GM21786 (cell line): ENCODE measurements at regions not wholly inside any gene's neighbourhood (a gene's known extent, or its start where the extent isn't known, plus 50 kb on each side); places are given as distances from the start of the nearest gene placed in this dataset.

ENCODE experiments used
- ATAC-seq: cut with Tn5 transposase; IDR thresholded peaks from one replicate; pipeline ENCODE4 v1.9.1; 2021; ENCODE audit not compliant: unreplicated experiment

GRCh38 chr13:107767119-107767518 lies 448.2 kb downstream of the LIG4 start:
- no peak for ATAC-seq

- no peak for ATAC-seq
These were observed 449.5 kb downstream of the LIG4 start for GRCh38 chr13:107765724-107766401.

DNA sequence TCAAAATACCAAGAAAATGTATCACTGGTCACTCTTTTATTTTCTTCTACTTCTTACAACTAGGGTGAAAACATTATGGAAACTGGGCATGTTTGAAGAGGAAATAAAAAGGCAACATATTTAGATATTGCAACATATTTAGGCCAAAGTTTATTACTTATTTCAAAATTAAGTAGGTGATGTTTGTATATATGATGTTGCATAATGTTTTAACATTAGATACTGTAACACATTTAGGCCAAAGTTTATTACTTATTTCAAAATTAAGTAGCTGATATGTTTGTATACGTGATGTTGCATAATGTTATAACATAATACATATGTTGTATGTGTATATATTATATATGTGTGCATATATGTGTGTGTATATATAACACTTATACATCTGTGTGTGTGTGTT lies 451.3 kb downstream of the LIG4 start:
- no peak for ATAC-seq

GRCh38 chr13:107753748-107754147 lies 461.6 kb downstream of the LIG4 start:
- ATAC-seq = no peak

- ATAC-seq = no peak
These were observed 462.0 kb downstream of the LIG4 start for GRCh38 chr13:107753291-107753690.

DNA sequence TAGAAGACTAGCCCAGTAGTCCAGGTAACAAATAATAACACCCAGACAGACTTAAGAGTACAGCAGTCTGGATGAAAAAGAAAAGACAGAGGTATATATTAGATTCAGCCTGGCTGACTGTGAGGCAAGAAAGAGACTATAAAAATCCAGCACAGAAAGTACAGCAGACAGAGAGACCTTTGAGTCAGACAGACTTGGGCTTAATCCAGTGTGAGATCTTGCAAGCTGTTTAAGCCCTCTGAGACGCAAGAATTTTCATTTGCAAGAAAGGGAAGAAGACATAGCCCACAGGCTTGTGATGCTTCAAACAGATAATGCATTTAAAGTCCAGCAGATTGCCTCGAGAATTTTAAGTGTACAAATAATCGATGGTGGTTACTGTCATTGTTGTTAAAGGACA lies 471.4 kb downstream of the LIG4 start:
- ATAC-seq = no peak

GRCh38 chr13:107743526-107743925 lies 471.8 kb downstream of the LIG4 start:
- ATAC-seq = no peak

- no peak for ATAC-seq
These were observed 472.2 kb downstream of the LIG4 start for GRCh38 chr13:107743100-107743499.

- ATAC-seq = no peak
These were observed 472.8 kb downstream of the LIG4 start for GRCh38 chr13:107742544-107742943.

DNA sequence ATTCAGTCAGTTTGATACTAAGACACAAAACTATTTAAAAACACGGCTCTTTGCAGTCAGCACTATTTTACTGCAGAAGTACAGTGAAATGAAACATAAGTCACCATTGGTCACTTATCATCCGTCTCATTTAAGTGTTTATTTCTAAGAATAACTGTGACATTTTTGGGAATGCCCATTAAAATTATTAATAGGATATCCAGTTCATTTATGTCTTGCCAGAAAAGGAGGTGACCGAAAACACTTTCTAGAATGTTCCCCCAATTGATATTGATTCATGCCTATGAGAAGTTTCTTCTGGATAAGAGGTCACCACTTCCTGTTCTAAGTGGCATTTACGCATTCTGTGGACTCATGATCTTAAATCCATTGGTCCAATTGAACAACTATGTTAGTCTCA lies 477.3 kb downstream of the LIG4 start:
- no peak for ATAC-seq

DNA sequence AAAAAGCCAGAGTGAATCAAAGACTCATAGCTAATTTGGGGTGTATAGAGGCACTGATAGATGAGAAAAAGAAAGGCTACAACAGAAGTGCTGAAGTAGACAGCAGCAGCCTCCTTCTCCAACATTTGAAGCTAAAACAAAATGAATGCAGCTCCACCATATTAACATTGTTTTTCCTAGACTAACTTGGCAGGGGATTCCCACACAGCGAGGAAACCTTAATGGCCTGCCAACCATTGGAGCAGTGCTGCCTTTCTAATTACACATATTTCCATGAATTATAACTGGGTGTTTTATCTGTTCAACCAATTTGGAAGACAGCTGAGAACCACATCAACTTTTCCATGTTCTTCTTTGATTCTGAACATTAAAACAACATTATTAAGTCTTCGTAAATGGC lies 478.6 kb downstream of the LIG4 start:
- no peak for ATAC-seq

DNA sequence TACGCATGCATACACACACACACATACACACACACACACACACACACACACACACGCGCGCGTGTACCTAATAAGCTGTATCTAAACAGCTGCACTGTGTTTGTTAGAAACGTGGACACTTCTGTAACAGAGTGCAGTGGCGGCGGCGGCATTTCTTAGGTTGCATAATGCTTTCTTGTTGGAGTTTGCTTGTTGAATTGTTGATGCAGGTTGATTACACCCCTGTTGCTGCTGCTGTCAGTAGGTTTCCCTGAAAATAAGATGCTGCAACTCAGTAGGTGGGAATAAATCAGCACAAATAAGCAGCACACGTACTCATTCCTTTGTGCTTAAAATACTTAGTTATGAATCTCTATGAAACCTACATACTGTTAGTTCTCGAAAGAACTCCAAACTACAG lies 479.2 kb downstream of the LIG4 start:
- ATAC-seq = no peak

DNA sequence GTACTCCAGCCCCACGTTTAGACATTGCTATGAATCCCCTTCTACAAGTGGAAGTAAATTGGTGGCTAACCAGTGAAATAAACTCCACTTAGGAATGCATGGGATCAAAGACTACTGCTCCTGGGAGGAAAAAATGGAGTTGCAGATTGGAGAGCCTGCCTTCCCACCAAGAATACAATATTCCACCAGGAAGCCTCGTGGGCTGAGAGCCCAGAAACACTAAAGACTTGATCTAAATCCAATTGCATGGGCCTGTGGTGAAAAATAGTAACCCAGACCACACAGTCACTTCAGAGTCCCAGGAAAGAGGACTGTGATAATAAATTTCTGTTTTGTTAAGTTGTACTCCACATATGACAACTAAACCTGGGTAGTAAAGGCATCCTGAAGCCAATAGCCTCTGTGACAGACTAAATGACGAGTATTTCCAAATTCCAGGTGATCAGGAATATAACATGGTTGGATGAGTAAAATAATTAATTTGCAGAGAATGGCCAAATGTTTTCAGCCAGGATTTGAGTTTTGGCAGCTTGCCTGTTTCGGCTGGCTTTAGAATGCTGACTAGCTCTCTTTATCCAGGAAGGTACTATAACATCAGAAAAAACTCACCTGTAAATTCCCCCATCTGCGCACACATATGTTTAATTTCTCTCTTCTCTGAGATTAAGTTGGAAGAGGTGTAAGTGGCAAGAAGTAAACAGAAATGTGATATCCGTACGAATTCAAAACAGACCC lies 480.3 kb downstream of the LIG4 start:
- no peak for ATAC-seq

DNA sequence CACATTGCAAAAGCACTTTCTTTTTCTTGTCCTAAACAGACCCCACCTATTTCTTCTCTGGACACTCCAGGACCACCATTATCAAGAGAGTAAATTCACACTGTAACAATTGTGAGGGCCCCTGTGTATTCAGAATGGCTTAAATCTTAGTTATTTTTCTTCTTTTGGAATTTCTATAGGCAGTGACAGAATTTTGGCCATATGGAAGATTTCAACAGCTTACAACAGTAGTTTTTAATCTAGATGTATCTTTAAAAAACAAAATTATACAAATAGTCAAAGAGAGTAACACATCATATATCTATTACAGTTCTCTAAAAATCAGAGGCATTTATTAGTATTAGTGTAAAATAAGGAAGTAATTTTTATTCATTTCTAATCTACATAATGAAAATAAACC lies 482.1 kb downstream of the LIG4 start:
- ATAC-seq = no peak

GRCh38 chr13:107730813-107731212 lies 484.5 kb downstream of the LIG4 start:
- ATAC-seq = no peak

GRCh38 chr13:107721125-107721869 lies 494.0 kb downstream of the LIG4 start:
- no peak for ATAC-seq

DNA sequence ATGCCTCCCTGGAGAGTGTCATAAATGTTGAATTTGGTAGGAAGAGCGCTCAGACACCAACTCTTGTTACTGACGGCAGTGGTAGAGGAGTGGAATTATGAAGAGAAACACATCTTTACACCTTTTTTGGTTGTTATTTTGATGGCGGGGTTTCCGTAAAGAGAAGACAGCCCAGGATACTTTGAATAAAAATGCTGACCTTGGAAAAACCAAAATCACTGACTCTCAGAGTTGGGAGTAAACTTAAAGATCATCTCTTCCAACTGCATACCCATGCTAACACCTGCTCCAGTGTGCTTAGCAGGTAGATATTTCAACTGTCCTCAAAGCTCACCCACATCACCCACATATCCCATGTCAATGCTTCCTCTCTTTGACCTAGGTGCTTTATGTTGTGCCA lies 498.6 kb downstream of the LIG4 start:
- ATAC-seq = no peak

- no peak for ATAC-seq
These were observed 499.1 kb downstream of the LIG4 start for GRCh38 chr13:107716241-107716640.

GRCh38 chr13:107715496-107715895 lies 499.8 kb downstream of the LIG4 start:
- no peak for ATAC-seq

DNA sequence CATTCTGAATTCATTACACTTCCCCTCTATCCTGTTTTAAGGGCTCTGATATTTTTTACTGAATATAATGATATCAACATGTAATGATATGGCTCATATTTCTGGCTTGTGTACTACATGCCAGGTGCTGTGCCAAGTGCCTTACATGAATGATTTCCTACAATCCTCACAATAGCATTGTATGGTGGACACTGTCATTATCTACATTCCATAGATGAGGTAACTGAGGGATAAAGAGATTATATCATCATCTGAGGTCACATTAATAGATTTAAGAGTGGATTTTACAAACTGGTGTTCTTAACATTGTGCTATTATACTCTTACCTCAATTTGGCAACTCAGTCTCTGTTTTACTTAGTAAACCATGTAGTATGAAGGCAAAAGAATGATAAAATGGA lies 502.0 kb downstream of the LIG4 start:
- ATAC-seq = no peak

- no peak for ATAC-seq
These were observed 503.0 kb downstream of the LIG4 start for GRCh38 chr13:107712145-107712860.
